ENCODE measurements at regions not wholly inside any gene's neighbourhood (a gene's known extent, or its start where the extent isn't known, plus 50 kb on each side); places are given as distances from the start of the nearest gene placed in this dataset.
"Not testable (repeated sequence)": the region's sequence is repeated elsewhere in the genome, so short reads cannot be mapped to it uniquely, and the experiment has no call there.

GRCh38 chr6:28657769-28658465 lies 132.2 kb downstream of the GPX5 start:
- DNase-seq (ENCODE audit: low read depth, low spot score): peak; percentile 71

- DNase-seq (ENCODE audit: low read depth, low spot score): peak; percentile 25
Measured at GRCh38 chr6:28658475-28659249, 133.0 kb downstream of the GPX5 start.

GRCh38 chr6:28659250-28659566 lies 133.5 kb downstream of the GPX5 start:
- DNase-seq (ENCODE audit: low read depth, low spot score): no peak

- no peak for DNase-seq (ENCODE audit: low read depth, low spot score)
Measured at GRCh38 chr6:28661097-28661713, 135.5 kb downstream of the GPX5 start.

- DNase-seq (ENCODE audit: low read depth, low spot score): no peak
Measured at GRCh38 chr6:28664870-28665396, 139.3 kb downstream of the GPX5 start.

DNA sequence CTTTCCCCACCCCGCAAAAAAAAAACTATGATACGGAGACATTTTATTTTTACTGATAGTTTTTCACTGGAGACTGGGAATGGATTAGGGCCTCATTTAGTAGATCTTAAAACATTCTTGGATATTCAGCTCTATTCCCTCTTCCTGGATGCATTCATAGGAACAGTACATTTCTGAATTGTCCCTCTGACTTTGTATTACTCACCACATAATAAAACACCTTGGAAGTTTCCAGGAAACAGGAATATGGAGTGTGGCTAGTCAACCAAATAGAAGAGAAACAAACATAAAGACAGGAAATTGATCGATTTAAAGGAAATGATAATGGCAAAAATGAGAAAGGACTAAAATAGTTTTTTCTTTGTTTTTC lies 147.7 kb downstream of the GPX5 start:
- DNase-seq (ENCODE audit: low read depth, low spot score): no peak

DNA sequence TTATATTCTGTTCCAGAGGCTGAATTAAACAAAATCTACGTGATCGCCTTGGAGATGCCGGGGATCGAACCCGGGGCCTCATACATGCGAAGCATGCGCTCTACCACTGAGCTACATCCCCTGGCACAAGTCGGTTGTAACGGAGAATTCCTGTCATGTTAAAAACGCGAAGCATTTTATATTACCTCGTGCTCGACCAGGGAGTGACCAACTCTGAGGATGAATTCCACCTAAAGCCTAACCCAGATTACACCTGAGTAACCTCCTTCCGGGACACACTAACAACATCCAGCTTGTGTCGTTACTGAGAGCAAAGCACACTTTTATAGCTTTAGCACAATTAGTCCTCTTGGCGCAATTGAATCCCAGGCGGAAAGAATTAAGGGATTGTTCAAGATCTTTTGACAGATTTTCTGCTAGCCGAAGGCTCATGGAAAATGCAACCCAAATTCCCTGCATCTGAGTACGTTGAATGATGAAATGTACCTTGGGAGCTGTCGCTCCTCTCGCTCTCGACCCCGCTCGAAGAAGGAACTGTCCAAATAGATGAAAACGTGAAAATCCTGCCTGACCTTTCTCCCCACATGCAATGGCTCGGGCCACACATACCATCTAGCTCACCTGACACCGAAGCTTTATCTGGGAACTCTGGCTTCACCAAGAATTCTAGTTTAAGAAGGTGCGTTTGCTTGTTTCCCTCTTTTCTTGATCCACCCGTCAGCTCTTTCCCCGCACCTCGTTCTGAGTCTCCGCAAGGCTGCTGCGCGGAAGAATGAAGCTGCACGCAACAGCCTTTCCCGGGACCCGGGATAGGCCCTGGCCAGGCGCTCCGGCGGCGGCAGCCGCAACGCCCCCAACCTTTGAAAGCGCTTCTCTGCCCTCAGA lies 148.3 kb downstream of the GPX5 start:
- peak; percentile 79 for DNase-seq (ENCODE audit: low read depth, low spot score)

GRCh38 chr6:28675600-28675999 lies 149.9 kb downstream of the GPX5 start:
- DNase-seq (ENCODE audit: low read depth, low spot score): no peak

DNA sequence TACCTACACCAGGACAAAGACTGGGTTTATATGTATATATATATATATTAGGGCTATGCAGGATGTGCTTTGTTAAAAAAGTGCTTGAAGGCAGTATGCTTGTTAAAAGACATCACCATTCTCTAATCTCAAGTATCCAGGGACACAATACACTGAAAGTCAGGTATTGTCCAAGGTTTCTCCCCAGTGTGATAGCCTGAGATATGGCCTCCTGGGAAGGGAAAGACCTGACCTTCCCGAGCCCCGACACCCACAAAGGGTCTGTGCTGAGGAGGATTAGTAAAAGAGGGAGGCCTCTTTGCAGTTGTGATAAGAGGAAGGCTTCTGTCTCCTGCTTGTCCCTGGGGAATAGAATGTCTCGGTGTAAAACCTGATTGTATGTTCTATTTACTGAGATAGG lies 156.9 kb downstream of the GPX5 start:
- no peak for DNase-seq (ENCODE audit: low read depth, low spot score)

DNA sequence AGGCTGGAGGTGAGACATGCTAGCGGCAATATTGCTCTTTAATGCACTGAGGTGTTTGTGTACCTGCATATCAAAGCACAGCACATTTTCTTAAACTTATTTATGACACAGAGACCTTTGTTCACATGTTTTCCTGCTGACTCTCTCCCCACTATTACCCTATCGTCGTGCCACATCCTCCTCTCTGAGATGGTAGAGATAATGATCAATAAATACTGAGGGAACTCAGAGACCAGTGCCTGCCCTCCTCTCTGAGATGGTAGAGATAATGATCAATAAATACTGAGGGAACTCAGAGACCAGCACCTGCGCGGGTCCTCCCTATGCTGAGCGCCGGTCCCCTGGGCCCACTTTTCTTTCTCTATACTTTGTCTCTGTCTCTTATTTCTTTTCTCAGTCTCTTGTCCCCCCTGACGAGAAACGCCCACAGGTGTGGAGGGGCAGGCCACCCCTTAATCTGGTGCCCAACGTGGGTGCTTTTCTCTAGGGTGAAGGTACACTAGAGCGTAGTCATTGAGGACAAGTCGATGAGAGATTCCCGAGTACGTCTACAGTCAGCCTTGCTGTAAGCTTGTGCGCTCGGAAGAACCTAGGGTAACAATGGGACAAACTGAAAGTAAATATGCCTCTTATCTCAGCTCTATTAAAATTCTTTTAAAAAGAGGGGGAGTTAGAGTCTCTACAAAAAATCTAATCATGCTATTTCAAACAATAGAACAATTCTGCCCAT lies 157.4 kb downstream of the GPX5 start:
- not testable (repeated sequence) for DNase-seq (ENCODE audit: low read depth, low spot score)

DNA sequence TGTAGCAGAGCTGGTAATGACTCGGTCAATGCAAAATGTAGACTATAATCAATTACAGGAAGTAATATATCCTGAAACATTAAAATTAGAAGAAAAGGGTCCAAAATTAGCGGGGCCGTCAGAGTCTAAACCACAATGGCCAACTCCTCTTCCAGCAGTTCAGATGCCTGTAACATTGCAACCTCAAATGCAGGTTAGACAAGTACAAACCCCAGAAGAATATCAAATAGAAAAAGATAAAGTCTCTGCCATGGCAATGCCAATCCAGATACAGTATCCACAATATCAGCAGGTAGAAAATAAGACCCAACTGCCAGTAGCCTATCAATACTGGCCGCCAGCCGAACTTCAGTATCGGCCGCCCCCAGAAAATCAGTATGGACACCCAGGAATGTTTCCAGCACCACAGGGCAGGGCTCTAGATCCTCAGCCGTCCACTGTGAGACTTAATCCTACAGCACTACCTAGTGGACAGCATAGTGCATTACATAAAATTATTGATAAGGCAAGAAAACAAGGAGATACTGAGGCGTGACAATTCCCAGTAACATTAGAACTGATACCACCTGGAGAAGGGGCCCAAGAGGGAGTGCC lies 158.4 kb downstream of the GPX5 start:
- peak; percentile 48 for DNase-seq (ENCODE audit: low read depth, low spot score)

DNA sequence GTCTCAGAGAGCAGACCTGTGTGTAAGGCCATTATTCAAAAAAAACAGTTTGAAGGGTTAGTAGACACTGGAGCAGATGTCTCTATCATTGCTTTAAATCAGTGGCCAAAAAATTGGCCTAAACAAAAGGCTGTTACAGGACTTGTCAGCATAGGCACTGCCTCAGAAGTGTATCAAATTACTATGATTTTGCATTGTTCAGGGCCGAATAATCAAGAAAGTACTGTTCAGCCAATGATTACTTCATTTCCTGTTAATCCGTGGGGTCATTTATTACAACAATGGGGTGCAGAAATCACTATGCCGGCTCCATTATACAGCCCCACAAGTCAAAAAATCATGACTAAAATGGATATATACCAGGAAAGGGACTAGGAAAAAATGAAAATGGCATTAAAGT lies 160.3 kb downstream of the GPX5 start:
- DNase-seq (ENCODE audit: low read depth, low spot score): not testable (repeated sequence)

GRCh38 chr6:28686446-28687027 lies 160.9 kb downstream of the GPX5 start:
- DNase-seq (ENCODE audit: low read depth, low spot score): peak; percentile 78

DNA sequence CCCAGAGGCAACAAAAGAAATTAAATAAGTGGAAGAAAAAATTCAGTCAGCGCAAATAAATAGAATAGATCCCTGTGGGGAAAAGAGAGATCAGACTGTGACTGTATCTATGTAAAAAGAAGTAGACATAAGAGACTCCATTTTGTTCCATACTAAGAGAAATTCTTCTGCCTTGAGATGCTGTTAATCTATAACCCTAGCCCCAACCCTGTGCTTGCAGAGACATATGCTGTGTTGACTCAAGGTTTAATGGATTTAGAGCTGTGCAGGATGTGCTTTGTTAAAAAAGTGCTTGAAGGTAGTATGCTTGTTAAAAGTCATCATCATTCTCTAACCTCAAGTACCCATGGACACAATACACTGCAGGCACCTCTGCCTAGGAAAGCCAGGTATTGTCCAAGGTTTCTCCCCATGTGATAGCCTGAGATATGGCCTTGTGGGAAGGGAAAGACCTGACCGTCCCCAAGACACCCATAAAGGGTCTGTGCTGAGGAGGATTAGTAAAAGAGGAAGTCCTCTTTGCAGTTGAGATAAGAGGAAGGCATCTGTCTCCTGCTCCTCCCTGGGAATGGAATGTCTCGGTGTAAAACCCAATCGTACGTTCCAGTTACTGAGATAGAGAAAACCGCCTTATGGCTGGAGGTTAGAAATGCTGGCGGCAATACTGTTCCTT lies 161.8 kb downstream of the GPX5 start:
- not testable (repeated sequence) for DNase-seq (ENCODE audit: low read depth, low spot score)

DNA sequence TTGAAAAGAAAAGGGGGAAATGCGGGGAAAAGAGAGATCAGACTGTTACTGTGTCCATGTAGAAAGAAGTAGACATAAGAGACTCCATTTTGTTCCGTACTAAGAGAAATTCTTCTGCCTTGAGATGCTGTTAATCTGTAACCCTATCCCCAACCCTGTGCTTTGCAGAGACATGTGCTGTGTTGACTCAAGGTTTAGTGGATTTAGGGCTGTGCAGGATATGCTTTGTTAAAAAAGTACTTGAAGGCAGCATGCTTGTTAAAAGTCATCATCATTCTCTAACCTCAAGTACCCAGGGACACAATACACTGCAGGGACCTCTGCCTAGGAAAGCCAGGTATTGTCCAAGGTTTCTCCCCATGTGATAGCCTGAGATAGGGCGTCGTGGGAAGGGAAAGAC lies 166.3 kb downstream of the GPX5 start:
- not testable (repeated sequence) for DNase-seq (ENCODE audit: low read depth, low spot score)

- no peak for DNase-seq (ENCODE audit: low read depth, low spot score)
Measured at GRCh38 chr6:28693033-28693750, 167.5 kb downstream of the GPX5 start.

DNA sequence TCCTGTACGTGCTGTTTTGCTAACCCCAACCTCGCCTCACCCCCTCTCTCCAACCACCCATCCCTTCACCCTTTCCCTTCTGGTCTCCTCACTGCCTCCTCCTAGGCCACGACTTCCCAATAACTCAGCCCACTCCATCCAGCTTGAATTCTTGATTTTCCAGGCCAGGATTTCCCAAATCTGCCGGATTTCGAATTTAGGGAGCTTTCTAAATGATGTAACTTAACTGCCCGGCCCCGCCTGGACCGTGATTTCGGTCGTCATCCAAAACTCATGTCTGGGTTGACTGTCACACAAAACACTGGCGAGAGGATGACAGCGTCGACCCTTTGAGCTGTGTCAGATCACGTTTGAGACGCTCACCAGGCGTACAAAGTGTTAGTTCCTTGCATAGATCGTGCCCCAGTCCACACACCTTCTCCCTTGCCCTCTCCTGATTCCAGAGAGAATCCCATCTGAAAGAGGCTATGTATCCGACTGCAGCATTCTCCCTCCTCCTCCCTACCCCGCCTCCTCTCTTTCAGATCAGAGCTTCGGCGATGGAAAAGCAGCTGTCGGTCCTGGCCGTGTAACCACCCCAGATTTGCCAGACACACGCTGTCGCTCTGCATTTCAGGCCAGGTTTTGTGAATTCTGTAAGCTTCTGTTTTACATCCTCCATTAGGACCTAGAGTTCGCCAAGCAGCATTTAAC lies 168.2 kb downstream of the GPX5 start:
- no peak for DNase-seq (ENCODE audit: low read depth, low spot score)

GRCh38 chr6:28695715-28696114 lies 170.0 kb downstream of the GPX5 start:
- DNase-seq (ENCODE audit: low read depth, low spot score): no peak

All from astrocyte of the hippocampus (primary cell).